Neural progenitor cell (in vitro differentiated cells): ENCODE measurements at regions not wholly inside any gene's neighbourhood (a gene's known extent, or its start where the extent isn't known, plus 50 kb on each side); places are given as distances from the start of the nearest gene placed in this dataset.
A peak's percentile ranks its signal among the peaks of the same experiment; 100 is the strongest.

Source experiments
- DNase-seq: peaks from one replicate; pipeline ENCODE4 v3.0.0-alpha.2; 2016; ENCODE audit warnings: low spot score
- H2AFZ ChIP-seq: fragments of 200-600 bp; sonication (generic); replicated peaks from 2 replicates; pipeline ENCODE4 v1.6.1; 2016; ENCODE audit warnings: antibody characterized with exemption
- H3F3A ChIP-seq: fragments of 200-600 bp; sonication (generic); 2 replicates; pipeline ENCODE4 v1.6.1; 2016; ENCODE audit warnings: antibody characterized with exemption, low read depth
- H3K27ac ChIP-seq: fragments of 200-600 bp; sonication (generic); 2 replicates; pipeline ENCODE4 v1.5.1; 2016; ENCODE audit warnings: mild to moderate bottlenecking
- H3K27me3 ChIP-seq: fragments of 200-600 bp; sonication (generic); 2 replicates; pipeline ENCODE4 v1.6.1; 2016; ENCODE audit warnings: mild to moderate bottlenecking, moderate library complexity
- H3K36me3 ChIP-seq: fragments of 200-600 bp; sonication (generic); 2 replicates; pipeline ENCODE4 v1.5.1; 2016
- H3K4me1 ChIP-seq: fragments of 200-600 bp; sonication (generic); 2 replicates; pipeline ENCODE4 v1.6.1; 2016; ENCODE audit warnings: mixed run types
- H3K4me2 ChIP-seq: fragments of 200-600 bp; sonication (generic); 2 replicates; pipeline ENCODE4 v1.6.1; 2016
- H3K4me3 ChIP-seq: fragments of 200-600 bp; sonication (generic); 2 replicates; pipeline ENCODE4 v1.5.1; 2016
- H3K79me2 ChIP-seq: fragments of 200-600 bp; sonication (generic); 2 replicates; pipeline ENCODE4 v1.6.1; 2016; ENCODE audit warnings: low read depth
- H3K9ac ChIP-seq: fragments of 200-600 bp; sonication (generic); 2 replicates; pipeline ENCODE4 v1.6.1; 2016
- H3K9me3 ChIP-seq: fragments of 200-600 bp; sonication (generic); 2 replicates; pipeline ENCODE4 v1.5.1; 2016; ENCODE audit warnings: low read depth
- H4K20me1 ChIP-seq: fragments of 200-600 bp; sonication (generic); 2 replicates; pipeline ENCODE4 v1.6.1; 2016; ENCODE audit warnings: low read depth
- H3K27ac Mint-ChIP-seq: 3 replicates; pipeline ENCODE4 v1.8.0; 2021; ENCODE audit warnings: mixed read lengths
- H3K27me3 Mint-ChIP-seq: 2 replicates; pipeline ENCODE4 v1.8.0; 2022; ENCODE audit warnings: low read depth, mild to moderate bottlenecking, inconsistent platforms, moderate library complexity, mixed read lengths; ENCODE audit not compliant: insufficient read depth
- H3K36me3 Mint-ChIP-seq: 3 replicates; pipeline ENCODE4 v1.8.0; 2021; ENCODE audit warnings: mixed read lengths
- H3K4me1 Mint-ChIP-seq: 3 replicates; pipeline ENCODE4 v1.8.0; 2021; ENCODE audit warnings: mixed read lengths
- H3K4me3 Mint-ChIP-seq: 3 replicates; pipeline ENCODE4 v1.8.0; 2021; ENCODE audit warnings: mild to moderate bottlenecking, moderate library complexity, mixed read lengths
- H3K9me3 Mint-ChIP-seq: 3 replicates; pipeline ENCODE4 v1.8.0; 2020; ENCODE audit warnings: mixed read lengths
- EZH2 ChIP-seq: fragments of 200-600 bp; sonication (generic); IDR thresholded peaks from 2 replicates; pipeline ENCODE4 v1.6.1; 2017; ENCODE audit warnings: antibody characterized with exemption, mild to moderate bottlenecking, moderate library complexity
- EZH2phosphoT487 ChIP-seq: fragments of 200-600 bp; sonication (generic); IDR thresholded peaks from 2 replicates; pipeline ENCODE4 v1.6.1; 2017; ENCODE audit warnings: antibody characterized with exemption
- TF ChIP-seq, protein P1 (sequence below): fragments of 200-600 bp; sonication (generic); IDR thresholded peaks from 2 replicates; pipeline ENCODE4 v1.5.1; 2017; ENCODE audit warnings: antibody characterized with exemption, mild to moderate bottlenecking

DNA sequence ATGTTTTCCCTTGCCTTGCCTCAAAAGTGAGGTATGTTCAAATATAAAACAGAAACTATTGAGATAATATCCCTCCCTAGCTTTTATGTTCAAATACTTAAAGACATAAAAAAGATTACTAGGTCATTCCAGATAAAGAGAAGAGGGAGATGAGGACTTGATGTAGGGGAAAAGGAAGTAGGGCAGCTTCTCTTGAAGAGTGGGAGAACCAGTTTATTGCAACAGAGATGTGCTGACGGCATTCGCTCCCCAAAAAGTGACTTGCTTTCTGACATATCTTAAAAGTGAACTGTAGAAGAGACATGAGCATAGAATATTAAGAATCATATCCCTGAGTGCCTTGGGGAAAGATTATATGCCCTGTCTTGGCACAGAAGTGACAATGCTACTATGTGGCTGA is 330.2 kb upstream of the NREP start:
- H3K27me3 Mint-ChIP-seq: no peaks in the 10 kb centered on the region
- Histone ChIP-seq H2AFZ (no peak overlapping the region), H3K79me2 (no peaks in the 10 kb centered on the region), H3F3A (no peaks in the 10 kb centered on the region), H3K4me1 (no peaks in the 10 kb centered on the region), H3K36me3 (no peaks in the 10 kb centered on the region), H3K9ac (no peak overlapping the region), H3K4me3 (no peak overlapping the region), H4K20me1 (no peaks in the 10 kb centered on the region), H3K9me3 (no peaks in the 10 kb centered on the region), H3K27me3 (no peaks in the 10 kb centered on the region), H3K27ac (no peak overlapping the region), H3K4me2 (no peak overlapping the region)
- no peak overlapping the region for H3K4me3 Mint-ChIP-seq
- no peak overlapping the region for H3K27ac Mint-ChIP-seq
- no peaks in the 10 kb centered on the region for H3K9me3 Mint-ChIP-seq
- no peaks in the 10 kb centered on the region for H3K4me1 Mint-ChIP-seq
- no peaks in the 10 kb centered on the region for H3K36me3 Mint-ChIP-seq
- DNase-seq: no peak
- no peak for TF ChIP-seq EZH2
- TF ChIP-seq, protein P1, sequence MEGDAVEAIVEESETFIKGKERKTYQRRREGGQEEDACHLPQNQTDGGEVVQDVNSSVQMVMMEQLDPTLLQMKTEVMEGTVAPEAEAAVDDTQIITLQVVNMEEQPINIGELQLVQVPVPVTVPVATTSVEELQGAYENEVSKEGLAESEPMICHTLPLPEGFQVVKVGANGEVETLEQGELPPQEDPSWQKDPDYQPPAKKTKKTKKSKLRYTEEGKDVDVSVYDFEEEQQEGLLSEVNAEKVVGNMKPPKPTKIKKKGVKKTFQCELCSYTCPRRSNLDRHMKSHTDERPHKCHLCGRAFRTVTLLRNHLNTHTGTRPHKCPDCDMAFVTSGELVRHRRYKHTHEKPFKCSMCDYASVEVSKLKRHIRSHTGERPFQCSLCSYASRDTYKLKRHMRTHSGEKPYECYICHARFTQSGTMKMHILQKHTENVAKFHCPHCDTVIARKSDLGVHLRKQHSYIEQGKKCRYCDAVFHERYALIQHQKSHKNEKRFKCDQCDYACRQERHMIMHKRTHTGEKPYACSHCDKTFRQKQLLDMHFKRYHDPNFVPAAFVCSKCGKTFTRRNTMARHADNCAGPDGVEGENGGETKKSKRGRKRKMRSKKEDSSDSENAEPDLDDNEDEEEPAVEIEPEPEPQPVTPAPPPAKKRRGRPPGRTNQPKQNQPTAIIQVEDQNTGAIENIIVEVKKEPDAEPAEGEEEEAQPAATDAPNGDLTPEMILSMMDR: no peak
- TF ChIP-seq EZH2phosphoT487: no peak

DNA sequence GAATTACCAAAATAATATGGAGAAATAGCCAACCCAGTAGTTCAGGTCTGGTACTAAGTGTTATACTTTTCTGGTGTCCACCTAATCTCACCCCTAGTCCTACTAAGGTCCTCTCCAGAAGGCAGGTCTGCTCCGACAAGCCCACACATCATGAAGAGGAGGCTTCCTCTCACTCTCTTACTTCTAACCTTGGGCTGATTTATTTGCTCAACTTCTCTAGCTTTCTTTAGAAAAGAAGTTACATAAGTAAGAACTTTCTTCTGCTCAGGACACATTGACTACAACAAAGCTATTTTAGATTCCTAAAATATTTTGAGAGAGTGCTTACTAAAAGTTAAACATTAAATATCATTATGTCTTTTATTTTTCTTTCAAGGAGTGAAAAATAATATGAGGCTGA is 329.7 kb upstream of the NREP start:
- H3K4me1 Mint-ChIP-seq: no peaks in the 10 kb centered on the region
- TF ChIP-seq EZH2phosphoT487 (no peak), EZH2 (no peak)
- TF ChIP-seq, protein P1: no peak
- H3K27ac ChIP-seq: no peak overlapping the region
- no peak overlapping the region for H3K4me3 ChIP-seq
- H3K27me3 ChIP-seq: no peaks in the 10 kb centered on the region
- H3K27ac Mint-ChIP-seq: no peak overlapping the region
- no peak overlapping the region for H3K4me2 ChIP-seq
- H4K20me1 ChIP-seq: no peaks in the 10 kb centered on the region
- no peaks in the 10 kb centered on the region for H3F3A ChIP-seq
- H3K9me3 ChIP-seq: no peaks in the 10 kb centered on the region
- no peaks in the 10 kb centered on the region for H3K27me3 Mint-ChIP-seq
- no peak overlapping the region for H2AFZ ChIP-seq
- no peak for DNase-seq
- H3K4me3 Mint-ChIP-seq: no peak overlapping the region
- no peaks in the 10 kb centered on the region for H3K4me1 ChIP-seq
- no peaks in the 10 kb centered on the region for H3K79me2 ChIP-seq
- no peaks in the 10 kb centered on the region for H3K9me3 Mint-ChIP-seq
- no peaks in the 10 kb centered on the region for H3K36me3 ChIP-seq
- H3K36me3 Mint-ChIP-seq: no peaks in the 10 kb centered on the region
- no peak overlapping the region for H3K9ac ChIP-seq

DNA sequence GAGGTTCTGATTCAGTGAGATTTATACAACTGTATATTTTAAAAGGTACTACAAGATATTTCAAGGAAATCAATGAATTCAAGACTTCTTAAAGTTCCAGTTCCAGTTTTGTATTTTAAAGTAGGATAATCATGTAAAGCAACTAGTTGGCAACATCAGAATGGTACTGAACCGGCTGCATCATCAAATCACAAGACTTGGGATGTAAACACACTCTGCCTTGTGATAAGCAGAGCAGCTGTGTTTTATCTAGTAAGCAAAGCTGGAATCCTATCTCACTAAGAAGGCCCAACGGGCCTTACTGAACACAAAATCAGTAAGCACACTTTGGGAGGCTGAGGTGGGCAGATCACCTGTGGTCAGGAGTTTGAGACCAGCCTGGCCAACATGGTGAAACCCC is 327.2 kb upstream of the NREP start:
- H3K27ac Mint-ChIP-seq: no peak overlapping the region
- Histone ChIP-seq H3K79me2 (no peaks in the 10 kb centered on the region), H4K20me1 (no peaks in the 10 kb centered on the region), H3K9ac (no peak overlapping the region), H3K4me1 (peaks cover 9% of the 10 kb centered on the region), H3K4me3 (no peak overlapping the region), H3K9me3 (no peaks in the 10 kb centered on the region), H2AFZ (peak overlapping the region; percentile 46), H3K36me3 (no peaks in the 10 kb centered on the region), H3F3A (no peaks in the 10 kb centered on the region), H3K27ac (no peak overlapping the region), H3K4me2 (no peak overlapping the region), H3K27me3 (no peaks in the 10 kb centered on the region)
- H3K27me3 Mint-ChIP-seq: no peaks in the 10 kb centered on the region
- no peaks in the 10 kb centered on the region for H3K36me3 Mint-ChIP-seq
- TF ChIP-seq EZH2phosphoT487 (no peak), EZH2 (no peak)
- TF ChIP-seq, protein P1: no peak
- no peak for DNase-seq
- no peak overlapping the region for H3K4me3 Mint-ChIP-seq
- no peaks in the 10 kb centered on the region for H3K4me1 Mint-ChIP-seq
- no peaks in the 10 kb centered on the region for H3K9me3 Mint-ChIP-seq

DNA sequence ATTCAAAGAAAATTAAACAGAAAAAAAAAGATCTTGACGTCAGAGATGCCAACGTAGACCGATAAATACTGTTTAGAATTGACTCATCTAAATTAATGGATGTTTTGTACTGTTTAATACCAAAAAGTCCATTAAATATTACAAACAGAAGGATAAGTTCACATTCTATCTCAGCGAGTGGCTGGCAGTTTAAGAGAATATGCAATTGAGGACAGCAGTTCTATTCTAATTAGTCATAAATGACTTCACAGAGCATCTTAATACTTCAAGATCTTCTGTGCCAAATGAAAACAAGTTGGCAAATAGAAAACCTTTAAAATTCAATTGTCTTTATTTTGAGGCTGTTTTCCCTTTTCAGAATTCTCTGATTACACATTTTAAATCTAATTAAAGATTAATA is 326.6 kb upstream of the NREP start:
- H3K4me1 ChIP-seq: peaks cover 9% of the 10 kb centered on the region
- no peak overlapping the region for H3K27ac Mint-ChIP-seq
- no peak overlapping the region for H3K4me3 Mint-ChIP-seq
- H3K27me3 ChIP-seq: no peaks in the 10 kb centered on the region
- H3K79me2 ChIP-seq: no peaks in the 10 kb centered on the region
- no peaks in the 10 kb centered on the region for H3K36me3 Mint-ChIP-seq
- no peak for DNase-seq
- no peak overlapping the region for H3K27ac ChIP-seq
- H2AFZ ChIP-seq: no peak overlapping the region
- H3K36me3 ChIP-seq: no peaks in the 10 kb centered on the region
- no peak for TF ChIP-seq EZH2phosphoT487
- no peak for TF ChIP-seq EZH2
- no peaks in the 10 kb centered on the region for H3K9me3 Mint-ChIP-seq
- H3K4me1 Mint-ChIP-seq: no peaks in the 10 kb centered on the region
- no peaks in the 10 kb centered on the region for H3K9me3 ChIP-seq
- H3K9ac ChIP-seq: no peak overlapping the region
- no peak overlapping the region for H3K4me3 ChIP-seq
- H3K27me3 Mint-ChIP-seq: no peaks in the 10 kb centered on the region
- H3K4me2 ChIP-seq: no peak overlapping the region
- H3F3A ChIP-seq: no peaks in the 10 kb centered on the region
- no peaks in the 10 kb centered on the region for H4K20me1 ChIP-seq
